Heart right ventricle (tissue), 16 donors: ENCODE measurements at regions not wholly inside any gene's neighbourhood (a gene's known extent, or its start where the extent isn't known, plus 50 kb on each side); places are given as distances from the start of the nearest gene placed in this dataset.

Experiments used
- ATAC-seq, 8 donors: fragments of 200-7000 bp; cut with Tn5 transposase; one replicate each; pipeline ENCODE4 v1.9.1; 2020; ENCODE audit warnings: mild to moderate bottlenecking in 8 of 8, moderate library complexity in 8 of 8, moderate number of reproducible peaks in 1 of 8
- DNase-seq, 2 donors: peaks; one replicate each; pipeline ENCODE4 v3.0.0-alpha.2; 2020
- H3K27ac ChIP-seq, 10 donors: fragments of 200-600 bp; sonication (generic) in 2 of 10; one replicate each; pipeline versions ENCODE4 v1.5.0 to v1.8.0; 2020 to 2022; ENCODE audit warnings: mild to moderate bottlenecking in 3 of 10
- H3K27me3 ChIP-seq, 7 donors: fragments of 200-600 bp; one replicate each; pipeline ENCODE4 v1.8.0; 2021 to 2022; ENCODE audit warnings: mild to moderate bottlenecking in 2 of 7
- H3K36me3 ChIP-seq, 9 donors: fragments of 200-600 bp; sonication (generic) in 1 of 9; one replicate each; pipeline versions ENCODE4 v1.5.0 to v1.8.0; 2020 to 2022; ENCODE audit warnings: mild to moderate bottlenecking in 2 of 9
- H3K4me1 ChIP-seq, 9 donors: fragments of 200-600 bp; sonication (generic) in 1 of 9; one replicate each; pipeline versions ENCODE4 v1.5.0 to v1.8.0; 2020 to 2022; ENCODE audit warnings: mild to moderate bottlenecking in 4 of 9
- H3K4me3 ChIP-seq, 10 donors: fragments of 200-600 bp; sonication (generic) in 2 of 10; one replicate each; pipeline versions ENCODE4 v1.5.0 to v1.8.0; 2020 to 2022; ENCODE audit warnings: mild to moderate bottlenecking in 7 of 10, moderate library complexity in 2 of 10
- H3K9me3 ChIP-seq, 11 donors: fragments of 200-600 bp in 10 of 11; sonication (generic) in 2 of 11; one replicate each; pipeline versions ENCODE4 v1.5.0 to v1.8.0; 2013 to 2022; ENCODE audit warnings: mild to moderate bottlenecking in 2 of 11, control low read depth in 1 of 11, moderate library complexity in 1 of 11
- CTCF ChIP-seq, 9 donors: fragments of 200-600 bp; sonication (generic) in 2 of 9; IDR thresholded peaks; one replicate each; pipeline versions ENCODE4 v1.5.0 to v1.8.0; 2021 to 2022; ENCODE audit warnings: antibody characterized with exemption in 9 of 9, mild to moderate bottlenecking in 5 of 9, moderate library complexity in 1 of 9
- WGBS, 2 donors: extraction: QIAGEN DNeasy Blood & Tissue Kit; methylation state at CpG; one replicate each; pipeline ENCODE4 v1.1.7; 2013; ENCODE audit warnings: inconsistent platforms in 1 of 2; 5-methylcytosine and 5-hydroxymethylcytosine counted together
- intact Hi-C, 10 donors: fragments of 100-400 bp; cut with DNase I; formaldehyde crosslinking; loops; one replicate each; pipeline versions ENCODE4 v1.11.1 to v1.14.2; 2022
- donor health status: Arrhythmogenic right ventricular cardiomyopathy.
- donor health status: ischemic (EF 13 %, LVEDD 7.1; RV severe dilation, severe dysfunction).
- donor health status: healthy with polysubstance abuse.
- donor health status: DM: no; HTN: yes; CAD: no.
- donor health status: DM: no; HTN: no; CAD: no.
- donor health status: ischemic (EF 25% LVEDD 6.9; RV normal size, moderate dysfunction).
- donor health status: ischemic (EF 25% LVEDD 5.7; RV mildly dilated, moderate dysfunction).
- donor health status: healthy.
- donor health status: DM: yes; HTN: yes; CAD: no.
- donor health status: Ischemic cardiomyopathy.
- donor health status: ischemic (EF 35%, LVEDD 5.7; RV mildly dilated, moderate dysfunction).
- donor health status: nonischemic (EF 11% LVEDD 7.7; RV severe dilation, severe dysfunction).
- donor health status: DM: yes; HTN: yes; CAD: no.
- donor health status: PGD.
- donor health status: ischemic (EF 29% LVEDD 5.4; RV normal size, mild dysfunction).
- donor health status: nonischemic (EF 23%, LVEDD 6.1; RV moderate dilation, normal function).

- TF ChIP-seq CTCF (IDR thresholded peaks at IDR 0.05), result no peak
- Histone ChIP-seq H3K36me3 (no peaks in the 10 kb centered on the region), H3K27me3 (no peaks in the 10 kb centered on the region), H3K4me3 (no peak overlapping the region), H3K27ac (no peak overlapping the region), H3K4me1 (peaks cover 0 to 20% (median 14%) of the 10 kb centered on the region in 9 donors), H3K9me3 (no peaks in the 10 kb centered on the region)
- ATAC-seq (no peak), DNase-seq (no peak)
- WGBS, 2 donors, result 94 to 96% methylated on average over 3 of the region's 3 CpGs
- intact Hi-C loops, result no loop called here
Measured at GRCh38 chr5:123803359-123803758, 291.4 kb downstream of the CSNK1G3 start.

GRCh38 chr5:123802298-123802951 lies 290.4 kb downstream of the CSNK1G3 start:
- WGBS, 2 donors, result 86 to 87% methylated on average over 4 of the region's 4 CpGs
- peaks cover 0 to 10% (median 5%) of the 10 kb centered on the region in 9 donors for H3K4me1 ChIP-seq
- DNase-seq (no peak), ATAC-seq (no peak)
- H3K9me3 ChIP-seq, result no peaks in the 10 kb centered on the region
- no peaks in the 10 kb centered on the region for H3K36me3 ChIP-seq
- no peaks in the 10 kb centered on the region for H3K27me3 ChIP-seq
- no peak overlapping the region for H3K27ac ChIP-seq
- no peak for TF ChIP-seq CTCF (IDR thresholded peaks at IDR 0.05)
- no peak overlapping the region for H3K4me3 ChIP-seq
- intact Hi-C loops, result no loop called here

GRCh38 chr5:123800640-123801039 lies 288.7 kb downstream of the CSNK1G3 start:
- no peak for DNase-seq
- no peak for TF ChIP-seq CTCF (IDR thresholded peaks at IDR 0.05)
- H3K4me1 ChIP-seq, result no peaks in the 10 kb centered on the region
- 70 to 71% methylated on average over 1 of the region's 1 CpG for WGBS, 2 donors
- H3K9me3 ChIP-seq, result no peaks in the 10 kb centered on the region
- no peak for ATAC-seq
- no peak overlapping the region for H3K27ac ChIP-seq
- no peak overlapping the region for H3K4me3 ChIP-seq
- intact Hi-C loops, result no loop called here
- no peaks in the 10 kb centered on the region for H3K27me3 ChIP-seq
- no peaks in the 10 kb centered on the region for H3K36me3 ChIP-seq

- intact Hi-C loops, result no loop called here
- WGBS, 2 donors, result 94 to 96% methylated on average over 3 of the region's 3 CpGs
- Histone ChIP-seq H3K27me3 (no peaks in the 10 kb centered on the region), H3K9me3 (peaks cover 0 to 6% (median 0%) of the 10 kb centered on the region in 11 donors), H3K36me3 (no peaks in the 10 kb centered on the region), H3K4me1 (no peaks in the 10 kb centered on the region), H3K4me3 (no peak overlapping the region), H3K27ac (no peak overlapping the region)
- no peak for TF ChIP-seq CTCF (IDR thresholded peaks at IDR 0.05)
- ATAC-seq (no peak), DNase-seq (no peak)
Measured at GRCh38 chr5:123795688-123796087, 283.7 kb downstream of the CSNK1G3 start.
